HG03432 (cell line): ENCODE measurements at regions not wholly inside any gene's neighbourhood (a gene's known extent, or its start where the extent isn't known, plus 50 kb on each side); places are given as distances from the start of the nearest gene placed in this dataset.

Experiments used
- ATAC-seq: cut with Tn5 transposase; IDR thresholded peaks from one replicate; pipeline ENCODE4 v1.9.1; 2021; ENCODE audit warnings: mild to moderate bottlenecking, moderate library complexity; ENCODE audit not compliant: unreplicated experiment

- ATAC-seq: no peak
Measured at GRCh38 chr1:102084771-102085535, 88.2 kb upstream of the OLFM3 start.

- ATAC-seq: no peak
Measured at GRCh38 chr1:102083192-102083591, 86.5 kb upstream of the OLFM3 start.

GRCh38 chr1:102074874-102075273 is 78.1 kb upstream of the OLFM3 start:
- ATAC-seq: no peak

GRCh38 chr1:102071451-102071850 is 74.7 kb upstream of the OLFM3 start:
- ATAC-seq: no peak

- no peak for ATAC-seq
Measured at GRCh38 chr1:102050556-102050955, 53.8 kb upstream of the OLFM3 start.

- no peak for ATAC-seq
Measured at GRCh38 chr1:102047724-102048123, 51.0 kb upstream of the OLFM3 start.
